OCI-LY3 (cell line): ENCODE measurements at regions not wholly inside any gene's neighbourhood (a gene's known extent, or its start where the extent isn't known, plus 50 kb on each side); places are given as distances from the start of the nearest gene placed in this dataset.

ENCODE experiments used
- H2AFZ ChIP-seq: fragments of 200-600, 300-600 bp; shearing (Covaris generic); 2 replicates; pipeline ENCODE4 v1.6.0; 2014; ENCODE audit warnings: antibody characterized with exemption, low read depth, low read length
- H3K27ac ChIP-seq: fragments of 200-600, 300-600 bp; sonication (generic); 2 replicates; pipeline ENCODE4 v1.5.1; 2014; ENCODE audit warnings: mild to moderate bottlenecking, low read length, moderate library complexity, mixed read lengths
- H3K27me3 ChIP-seq: fragments of 200-600, 300-600 bp; sonication (generic); 2 replicates; pipeline ENCODE4 v1.6.1; 2014; ENCODE audit warnings: low read depth, low read length, mixed read lengths
- H3K36me3 ChIP-seq: fragments of 200-600, 300-600 bp; sonication (generic); replicated peaks from 2 replicates; pipeline ENCODE3; 2014; ENCODE audit warnings: low read depth, low read length, mixed read lengths
- H3K4me1 ChIP-seq: fragments of 300-600, 200-600 bp; sonication (generic); 2 replicates; pipeline ENCODE4 v1.6.1; 2014; ENCODE audit warnings: low read length, mixed read lengths
- H3K4me2 ChIP-seq: fragments of 200-600, 300-600 bp; sonication (generic); 2 replicates; pipeline ENCODE4 v1.6.1; 2014; ENCODE audit warnings: low read length, mixed read lengths
- H3K4me3 ChIP-seq: fragments of 300-600, 200-600 bp; sonication (generic); 2 replicates; pipeline ENCODE4 v1.5.1; 2014; ENCODE audit warnings: antibody characterized with exemption, mild to moderate bottlenecking, low read length, moderate library complexity
- H3K79me2 ChIP-seq: fragments of 300-600, 200-600 bp; shearing (Covaris generic); 2 replicates; pipeline ENCODE4 v1.6.1; 2014; ENCODE audit warnings: mild to moderate bottlenecking, low read length, mixed read lengths
- H3K9ac ChIP-seq: fragments of 300-600, 200-600 bp; shearing (Covaris generic); 2 replicates; pipeline ENCODE4 v1.6.0; 2014; ENCODE audit warnings: mild to moderate bottlenecking, low read length, moderate library complexity
- H3K9me3 ChIP-seq: fragments of 200-600, 300-600 bp; shearing (Covaris generic); 2 replicates; pipeline ENCODE4 v1.6.1; 2014; ENCODE audit warnings: low read length, mixed read lengths; ENCODE audit not compliant: insufficient read depth
- H4K20me1 ChIP-seq: fragments of 200-600, 300-600 bp; sonication (generic); 2 replicates; pipeline ENCODE4 v1.6.1; 2016; ENCODE audit warnings: low read length, mixed read lengths; ENCODE audit not compliant: insufficient read depth
- EZH2phosphoT487 ChIP-seq: fragments of 200-600 bp; shearing (Covaris generic); IDR thresholded peaks from 2 replicates; pipeline ENCODE4 v1.6.1; 2018; ENCODE audit warnings: antibody characterized with exemption, mixed run types, low read depth
- TF ChIP-seq, protein P1 (sequence below): fragments of 200-600, 300-600 bp; sonication (generic); IDR thresholded peaks from 2 replicates; pipeline ENCODE4 v1.5.1; 2014; ENCODE audit warnings: antibody characterized with exemption, low read length, low read depth

DNA sequence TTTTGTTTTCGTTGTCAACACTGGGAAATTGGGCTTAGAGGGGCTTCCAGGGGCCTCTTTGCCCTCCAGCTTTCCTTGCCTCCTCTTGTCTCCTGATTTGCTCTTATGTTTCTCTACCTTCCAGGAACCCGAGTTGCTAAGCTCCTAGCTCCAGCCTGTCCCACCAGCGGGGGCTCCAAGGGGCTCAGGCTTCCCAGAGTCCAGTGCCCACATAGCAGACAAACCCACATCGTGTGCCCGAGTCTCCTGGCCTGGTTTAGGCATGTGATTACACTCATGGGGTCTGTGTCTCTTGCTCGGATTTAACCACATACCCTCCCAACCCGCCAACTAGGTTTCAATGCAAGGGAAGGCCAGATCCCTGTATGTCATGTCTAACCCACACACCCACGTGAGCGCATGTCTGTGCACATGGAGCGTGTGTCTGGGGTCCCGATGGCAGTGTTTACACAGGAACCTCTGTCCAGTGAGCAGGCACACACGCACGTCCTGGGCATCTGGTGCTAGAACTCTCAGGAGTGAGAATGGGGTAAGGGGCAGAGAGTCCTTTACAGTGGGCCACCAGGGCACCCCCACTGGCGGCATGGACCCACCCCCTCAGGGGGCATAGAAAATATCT, 76.1 kb upstream of the MED9 start:
- TF ChIP-seq, protein P1, sequence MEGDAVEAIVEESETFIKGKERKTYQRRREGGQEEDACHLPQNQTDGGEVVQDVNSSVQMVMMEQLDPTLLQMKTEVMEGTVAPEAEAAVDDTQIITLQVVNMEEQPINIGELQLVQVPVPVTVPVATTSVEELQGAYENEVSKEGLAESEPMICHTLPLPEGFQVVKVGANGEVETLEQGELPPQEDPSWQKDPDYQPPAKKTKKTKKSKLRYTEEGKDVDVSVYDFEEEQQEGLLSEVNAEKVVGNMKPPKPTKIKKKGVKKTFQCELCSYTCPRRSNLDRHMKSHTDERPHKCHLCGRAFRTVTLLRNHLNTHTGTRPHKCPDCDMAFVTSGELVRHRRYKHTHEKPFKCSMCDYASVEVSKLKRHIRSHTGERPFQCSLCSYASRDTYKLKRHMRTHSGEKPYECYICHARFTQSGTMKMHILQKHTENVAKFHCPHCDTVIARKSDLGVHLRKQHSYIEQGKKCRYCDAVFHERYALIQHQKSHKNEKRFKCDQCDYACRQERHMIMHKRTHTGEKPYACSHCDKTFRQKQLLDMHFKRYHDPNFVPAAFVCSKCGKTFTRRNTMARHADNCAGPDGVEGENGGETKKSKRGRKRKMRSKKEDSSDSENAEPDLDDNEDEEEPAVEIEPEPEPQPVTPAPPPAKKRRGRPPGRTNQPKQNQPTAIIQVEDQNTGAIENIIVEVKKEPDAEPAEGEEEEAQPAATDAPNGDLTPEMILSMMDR, result no peak
- no peak for TF ChIP-seq EZH2phosphoT487
- Histone ChIP-seq H3K4me3 (no peak overlapping the region), H2AFZ (no peak overlapping the region), H3K27me3 (no peaks in the 10 kb centered on the region), H3K79me2 (no peaks in the 10 kb centered on the region), H3K27ac (no peak overlapping the region), H3K36me3 (no peaks in the 10 kb centered on the region), H3K4me2 (no peak overlapping the region), H3K4me1 (peaks cover 28% of the 10 kb centered on the region), H3K9ac (no peak overlapping the region), H4K20me1 (no peaks in the 10 kb centered on the region), H3K9me3 (no peaks in the 10 kb centered on the region)

DNA sequence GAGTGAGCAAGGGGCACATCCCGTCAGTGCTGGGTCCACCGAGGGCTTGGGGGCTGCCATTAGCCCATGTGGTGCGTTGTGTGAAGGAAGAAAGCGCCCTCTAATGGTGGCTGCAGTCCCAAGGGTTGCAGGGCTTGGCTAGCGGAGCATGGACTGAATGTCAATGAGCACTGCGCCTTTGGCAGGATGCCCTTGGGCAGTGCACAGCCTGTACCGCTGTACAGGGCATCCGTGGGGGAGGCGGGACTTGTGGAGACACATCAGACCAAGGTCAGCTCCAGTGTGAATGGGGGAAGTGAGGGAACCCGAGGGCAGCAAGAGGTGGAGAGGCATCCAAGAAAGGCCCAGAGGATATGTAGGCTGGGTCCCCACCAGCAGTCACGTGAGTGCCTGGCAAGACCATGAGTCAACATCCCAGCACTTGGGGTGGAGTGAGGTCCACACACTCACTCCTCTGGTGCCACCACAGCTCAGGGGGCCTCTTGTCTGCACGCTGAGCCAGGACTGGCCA, 75.5 kb upstream of the MED9 start:
- H4K20me1 ChIP-seq, result no peaks in the 10 kb centered on the region
- H3K27me3 ChIP-seq, result no peaks in the 10 kb centered on the region
- H3K9me3 ChIP-seq, result no peaks in the 10 kb centered on the region
- H2AFZ ChIP-seq, result no peak overlapping the region
- TF ChIP-seq, protein P1, result no peak; the same call in 1 of the 2 replicates
- no peak for TF ChIP-seq EZH2phosphoT487
- peaks cover 28% of the 10 kb centered on the region for H3K4me1 ChIP-seq
- H3K9ac ChIP-seq, result no peak overlapping the region
- no peaks in the 10 kb centered on the region for H3K36me3 ChIP-seq
- H3K79me2 ChIP-seq, result no peaks in the 10 kb centered on the region
- H3K27ac ChIP-seq, result no peak overlapping the region
- H3K4me3 ChIP-seq, result no peak overlapping the region
- H3K4me2 ChIP-seq, result no peak overlapping the region

DNA sequence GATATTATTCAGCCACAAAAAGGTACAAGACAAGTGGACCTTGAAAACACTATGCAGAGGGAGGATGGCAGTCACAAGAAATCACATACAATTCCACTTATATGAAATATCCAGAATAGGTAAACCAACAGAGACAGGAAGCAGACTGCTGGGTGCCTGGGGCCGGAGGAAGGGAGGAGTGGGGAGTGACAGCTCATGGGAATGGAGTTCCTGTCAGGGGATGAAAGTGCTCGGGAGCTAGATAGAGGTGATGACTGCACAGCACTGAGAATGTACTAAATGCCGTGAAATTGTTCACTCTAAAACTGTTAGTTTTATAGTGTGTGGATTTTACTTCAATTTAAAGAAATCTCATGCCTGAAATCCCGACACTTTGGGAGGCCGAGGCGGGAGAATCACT, 74.2 kb upstream of the MED9 start:
- Histone ChIP-seq H3K9me3 (no peaks in the 10 kb centered on the region), H3K4me3 (no peak overlapping the region), H3K27me3 (no peaks in the 10 kb centered on the region), H4K20me1 (no peaks in the 10 kb centered on the region), H3K4me1 (peaks cover 28% of the 10 kb centered on the region), H2AFZ (no peak overlapping the region), H3K27ac (no peak overlapping the region), H3K36me3 (no peaks in the 10 kb centered on the region), H3K4me2 (no peak overlapping the region), H3K9ac (no peak overlapping the region), H3K79me2 (no peaks in the 10 kb centered on the region)
- TF ChIP-seq, protein P1, result no peak
- no peak for TF ChIP-seq EZH2phosphoT487

DNA sequence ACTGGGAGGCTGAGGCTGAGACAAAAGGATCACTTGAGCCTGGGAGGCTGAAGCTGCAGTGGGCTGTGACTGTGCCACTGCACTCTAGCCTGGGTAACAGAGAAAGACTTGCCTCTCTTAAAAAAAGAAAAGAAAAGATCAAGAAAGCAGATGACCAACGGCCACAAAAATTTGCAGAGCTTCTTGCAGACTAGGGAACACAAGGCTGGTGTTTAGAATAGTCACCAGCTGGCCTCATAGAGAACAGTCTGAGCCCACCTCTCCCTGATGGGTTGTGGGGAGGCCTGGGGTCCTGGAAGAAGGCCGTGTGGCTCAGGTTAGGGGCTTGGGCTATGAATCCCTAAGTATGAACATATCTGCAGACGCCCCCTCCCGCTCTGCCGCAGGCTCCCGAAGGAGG, 73.7 kb upstream of the MED9 start:
- Histone ChIP-seq H4K20me1 (no peaks in the 10 kb centered on the region), H3K9me3 (no peaks in the 10 kb centered on the region), H3K36me3 (no peaks in the 10 kb centered on the region), H3K4me3 (no peak overlapping the region), H3K4me2 (peak overlapping the region; percentile 55; the same call in 1 of the 2 replicates), H3K4me1 (peaks cover 28% of the 10 kb centered on the region), H3K9ac (no peak overlapping the region), H3K27ac (0 out of 2 replicates have a peak overlapping the region, but pooled peaks have one; percentile 45), H2AFZ (0 out of 2 replicates have a peak overlapping the region, but pooled peaks have one; percentile 73), H3K27me3 (no peaks in the 10 kb centered on the region), H3K79me2 (no peaks in the 10 kb centered on the region)
- TF ChIP-seq, protein P1, result no peak
- TF ChIP-seq EZH2phosphoT487, result no peak
